ENCODE measurements at regions not wholly inside any gene's neighbourhood (a gene's known extent, or its start where the extent isn't known, plus 50 kb on each side); places are given as distances from the start of the nearest gene placed in this dataset.

DNA sequence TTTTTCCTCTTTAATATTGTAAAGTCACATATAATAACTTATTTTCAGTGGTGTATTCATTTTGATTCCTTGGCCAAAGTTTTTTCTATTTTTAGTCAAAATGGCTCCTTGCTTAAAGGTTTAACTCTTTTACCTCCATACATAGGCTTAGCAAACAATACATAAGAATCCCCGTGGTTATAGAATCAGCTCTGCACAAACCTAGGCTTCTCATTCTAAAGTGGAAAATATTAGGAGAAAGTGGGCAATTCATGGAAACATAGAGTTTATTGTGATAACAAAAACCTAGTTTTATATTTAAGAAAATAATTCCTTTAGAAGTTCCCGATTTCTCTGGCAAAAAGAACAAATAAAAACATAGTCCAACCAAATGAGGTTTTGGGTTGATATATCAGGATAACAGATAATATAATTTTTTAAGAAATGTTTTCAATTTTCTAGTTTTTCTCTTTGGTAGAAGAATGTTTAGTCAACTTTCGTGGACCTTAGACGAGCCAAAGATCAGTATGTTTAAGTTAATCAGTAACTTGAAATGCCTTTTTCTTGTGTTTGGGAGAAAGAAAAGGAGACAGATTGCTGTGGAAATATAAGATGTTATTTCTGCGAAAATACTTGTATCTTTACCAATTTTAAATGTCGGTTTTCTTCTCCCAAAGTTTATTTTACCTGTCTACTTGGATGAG, 93.4 kb upstream of the KLF12 start (continued):
- TF ChIP-seq CHD7 (IDR thresholded peaks at IDR 0.05; ENCODE audit: insufficient replicate concordance, low read length), result no peak
- TF ChIP-seq, protein P1, sequence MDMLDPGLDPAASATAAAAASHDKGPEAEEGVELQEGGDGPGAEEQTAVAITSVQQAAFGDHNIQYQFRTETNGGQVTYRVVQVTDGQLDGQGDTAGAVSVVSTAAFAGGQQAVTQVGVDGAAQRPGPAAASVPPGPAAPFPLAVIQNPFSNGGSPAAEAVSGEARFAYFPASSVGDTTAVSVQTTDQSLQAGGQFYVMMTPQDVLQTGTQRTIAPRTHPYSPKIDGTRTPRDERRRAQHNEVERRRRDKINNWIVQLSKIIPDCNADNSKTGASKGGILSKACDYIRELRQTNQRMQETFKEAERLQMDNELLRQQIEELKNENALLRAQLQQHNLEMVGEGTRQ (IDR thresholded peaks at IDR 0.05; ENCODE audit: low read length), result no peak
- no peak for TF ChIP-seq TBP (IDR thresholded peaks at IDR 0.05; ENCODE audit: low read depth, low read length)
- no peak for TF ChIP-seq BCL11A (IDR thresholded peaks at IDR 0.05; ENCODE audit: low read depth in 2 of 2, low read length in 2 of 2)
- no peak for TF ChIP-seq ATF3 (IDR thresholded peaks at IDR 0.05; ENCODE audit: insufficient read depth, low read depth, low read length)
- no peak for TF ChIP-seq ZNF274 (IDR thresholded peaks at IDR 0.05; ENCODE audit: borderline replicate concordance, extremely low read depth, low read length)
- no peak for TF ChIP-seq CHD1 (IDR thresholded peaks at IDR 0.05; ENCODE audit: low read depth, low read length)
- no peak for TF ChIP-seq SRF (IDR thresholded peaks at IDR 0.05; ENCODE audit: low read depth, low read length)
- TF ChIP-seq RNF2 (IDR thresholded peaks at IDR 0.05; ENCODE audit: borderline replicate concordance, low read depth, low read length, missing control alignments, poor library complexity, severe bottlenecking), result no peak
